ENCODE measurements at regions not wholly inside any gene's neighbourhood (a gene's known extent, or its start where the extent isn't known, plus 50 kb on each side); places are given as distances from the start of the nearest gene placed in this dataset.
"Not testable (repeated sequence)": the region's sequence is repeated elsewhere in the genome, so short reads cannot be mapped to it uniquely, and the experiment has no call there.

DNA sequence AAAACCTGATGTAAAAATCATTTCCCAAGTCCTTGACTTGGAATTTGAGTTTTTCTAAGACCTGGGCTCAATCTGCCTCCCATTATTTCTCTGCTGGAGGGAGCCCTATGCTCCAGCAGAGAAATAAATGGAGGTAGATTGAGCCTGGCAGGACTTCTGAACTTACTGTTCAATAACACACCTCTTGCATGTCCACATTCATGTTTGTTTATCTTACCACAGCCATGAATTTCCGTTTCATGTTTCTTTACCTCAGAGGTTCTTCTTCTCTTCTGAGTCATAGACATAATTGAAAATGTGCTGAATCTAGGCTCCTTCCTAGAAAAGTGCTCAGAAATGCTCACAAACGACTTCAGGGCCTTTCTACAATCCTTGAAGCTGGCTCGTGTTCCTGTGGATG is 170.8 kb downstream of the PMAIP1 start:
- Mint-ChIP-seq H3K9me3 (ENCODE audit: low read depth) (peaks cover 9% of the 10 kb centered on the region), H3K4me3 (ENCODE audit: unreplicated experiment) (no peak overlapping the region), H3K4me1 (ENCODE audit: low read depth) (no peaks in the 10 kb centered on the region), H3K36me3 (ENCODE audit: low read depth) (no peaks in the 10 kb centered on the region), H3K27ac (ENCODE audit: unreplicated experiment) (no peak overlapping the region), H3K27me3 (ENCODE audit: low read depth) (peaks cover 12% of the 10 kb centered on the region)
- TF ChIP-seq, protein P1, sequence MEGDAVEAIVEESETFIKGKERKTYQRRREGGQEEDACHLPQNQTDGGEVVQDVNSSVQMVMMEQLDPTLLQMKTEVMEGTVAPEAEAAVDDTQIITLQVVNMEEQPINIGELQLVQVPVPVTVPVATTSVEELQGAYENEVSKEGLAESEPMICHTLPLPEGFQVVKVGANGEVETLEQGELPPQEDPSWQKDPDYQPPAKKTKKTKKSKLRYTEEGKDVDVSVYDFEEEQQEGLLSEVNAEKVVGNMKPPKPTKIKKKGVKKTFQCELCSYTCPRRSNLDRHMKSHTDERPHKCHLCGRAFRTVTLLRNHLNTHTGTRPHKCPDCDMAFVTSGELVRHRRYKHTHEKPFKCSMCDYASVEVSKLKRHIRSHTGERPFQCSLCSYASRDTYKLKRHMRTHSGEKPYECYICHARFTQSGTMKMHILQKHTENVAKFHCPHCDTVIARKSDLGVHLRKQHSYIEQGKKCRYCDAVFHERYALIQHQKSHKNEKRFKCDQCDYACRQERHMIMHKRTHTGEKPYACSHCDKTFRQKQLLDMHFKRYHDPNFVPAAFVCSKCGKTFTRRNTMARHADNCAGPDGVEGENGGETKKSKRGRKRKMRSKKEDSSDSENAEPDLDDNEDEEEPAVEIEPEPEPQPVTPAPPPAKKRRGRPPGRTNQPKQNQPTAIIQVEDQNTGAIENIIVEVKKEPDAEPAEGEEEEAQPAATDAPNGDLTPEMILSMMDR (IDR thresholded peaks at IDR 0.05) = no peak
- no peak for DNase-seq (ENCODE audit: low spot score)

DNA sequence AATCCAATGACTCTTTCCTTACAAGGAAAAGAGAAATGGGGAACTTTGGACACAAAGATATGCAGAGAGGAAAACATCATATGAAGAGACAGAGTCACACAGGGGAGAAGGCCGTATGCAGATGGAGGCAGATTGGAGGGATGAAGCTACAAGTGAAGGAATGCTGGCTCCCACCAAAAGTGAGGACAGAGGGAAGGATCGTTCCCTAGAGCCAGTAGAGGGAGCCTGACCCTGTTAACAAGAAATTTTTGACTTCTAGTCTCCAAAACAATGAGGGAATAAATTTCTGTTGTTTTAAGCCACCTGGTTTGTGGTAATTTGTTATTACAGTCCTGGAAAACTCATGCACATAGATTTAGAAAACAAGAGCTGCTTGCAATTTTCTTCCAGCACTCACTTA is 169.3 kb downstream of the PMAIP1 start:
- H3K36me3 Mint-ChIP-seq (ENCODE audit: low read depth) = no peaks in the 10 kb centered on the region
- no peak overlapping the region for H3K27ac Mint-ChIP-seq (ENCODE audit: unreplicated experiment)
- H3K4me3 Mint-ChIP-seq (ENCODE audit: unreplicated experiment) = no peak overlapping the region
- no peaks in the 10 kb centered on the region for H3K4me1 Mint-ChIP-seq (ENCODE audit: low read depth)
- no peak for DNase-seq (ENCODE audit: low spot score)
- H3K9me3 Mint-ChIP-seq (ENCODE audit: low read depth) = peaks cover 5% of the 10 kb centered on the region
- TF ChIP-seq, protein P1 (IDR thresholded peaks at IDR 0.05) = no peak
- peaks cover 15% of the 10 kb centered on the region for H3K27me3 Mint-ChIP-seq (ENCODE audit: low read depth)

DNA sequence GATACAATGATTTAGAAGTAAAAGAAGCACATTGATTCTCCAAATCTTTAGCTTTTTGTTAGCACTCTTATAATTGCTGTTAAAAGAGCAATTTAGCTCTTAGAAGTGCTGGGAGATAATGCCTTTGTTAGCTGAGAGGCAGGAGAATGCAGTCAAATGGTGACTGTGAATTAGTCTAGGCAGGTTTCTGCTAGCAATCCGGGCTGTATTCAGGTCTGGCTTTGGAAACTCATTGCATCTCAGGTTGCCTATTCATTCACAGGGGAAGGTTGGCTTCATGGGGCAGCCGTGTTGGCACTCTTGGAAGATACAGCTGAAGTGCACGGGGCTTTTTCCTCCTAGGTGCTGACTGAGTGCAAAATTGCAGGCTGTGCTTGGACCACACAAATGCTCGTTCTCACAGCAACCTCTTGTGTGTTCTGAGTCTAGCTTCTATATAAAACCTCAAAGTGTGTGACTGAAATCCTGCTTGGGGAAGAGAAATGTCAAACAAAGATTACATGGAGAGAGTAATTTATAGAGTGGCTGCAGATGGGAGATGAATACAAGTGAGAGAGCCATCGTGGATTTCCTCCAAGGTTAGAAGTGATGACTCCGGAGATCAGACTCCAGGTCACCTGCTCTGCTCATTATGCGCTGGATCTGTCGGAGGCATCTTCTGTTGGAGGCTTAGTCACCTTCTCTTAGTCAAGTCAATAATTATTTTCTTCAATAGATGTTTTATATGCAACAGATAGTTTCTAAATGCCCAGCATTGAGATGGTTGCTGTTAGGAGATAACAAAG is 167.8 kb downstream of the PMAIP1 start:
- Mint-ChIP-seq H3K36me3 (ENCODE audit: low read depth) (no peaks in the 10 kb centered on the region), H3K27ac (ENCODE audit: unreplicated experiment) (no peak overlapping the region), H3K9me3 (ENCODE audit: low read depth) (peaks cover 3% of the 10 kb centered on the region), H3K27me3 (ENCODE audit: low read depth) (peaks cover 15% of the 10 kb centered on the region), H3K4me1 (ENCODE audit: low read depth) (no peaks in the 10 kb centered on the region), H3K4me3 (ENCODE audit: unreplicated experiment) (no peak overlapping the region)
- no peak for DNase-seq (ENCODE audit: low spot score)
- TF ChIP-seq, protein P1 (IDR thresholded peaks at IDR 0.05) = no peak

DNA sequence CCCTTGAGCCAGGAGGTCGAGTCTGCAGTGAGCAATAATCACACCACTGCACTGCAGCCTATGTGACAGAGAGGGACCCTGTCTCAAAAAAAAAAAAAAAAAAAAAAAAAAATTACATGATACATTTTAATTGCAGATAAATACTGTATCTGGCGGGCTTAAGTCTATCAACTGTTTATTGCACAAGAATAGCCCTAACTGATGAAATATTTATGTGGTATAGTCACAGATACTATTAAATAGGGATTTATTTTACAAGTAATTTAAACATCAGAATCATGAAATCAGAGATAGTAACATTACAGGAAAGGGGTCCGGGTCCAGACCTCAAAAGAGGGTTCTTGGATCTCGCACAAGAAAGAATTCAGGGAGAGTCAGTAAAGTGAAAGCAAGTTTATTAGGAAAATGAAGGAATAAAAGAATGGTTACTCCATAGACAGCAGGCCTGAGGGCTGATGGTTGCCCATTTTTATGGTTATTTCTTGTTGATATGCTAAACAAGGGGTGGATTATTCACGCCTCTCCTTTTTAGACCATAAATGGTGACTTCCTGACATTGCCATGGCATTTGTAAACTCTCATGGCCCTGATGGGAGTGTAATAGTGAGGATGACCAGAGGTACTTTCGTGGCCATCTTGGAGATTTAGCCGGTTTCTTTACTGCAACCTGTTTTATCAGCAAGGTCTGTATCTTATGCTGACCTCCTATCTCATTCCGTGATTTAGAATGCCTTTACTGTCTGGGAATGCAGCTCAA is 166.6 kb downstream of the PMAIP1 start:
- H3K27ac Mint-ChIP-seq (ENCODE audit: unreplicated experiment) = no peak overlapping the region

DNA sequence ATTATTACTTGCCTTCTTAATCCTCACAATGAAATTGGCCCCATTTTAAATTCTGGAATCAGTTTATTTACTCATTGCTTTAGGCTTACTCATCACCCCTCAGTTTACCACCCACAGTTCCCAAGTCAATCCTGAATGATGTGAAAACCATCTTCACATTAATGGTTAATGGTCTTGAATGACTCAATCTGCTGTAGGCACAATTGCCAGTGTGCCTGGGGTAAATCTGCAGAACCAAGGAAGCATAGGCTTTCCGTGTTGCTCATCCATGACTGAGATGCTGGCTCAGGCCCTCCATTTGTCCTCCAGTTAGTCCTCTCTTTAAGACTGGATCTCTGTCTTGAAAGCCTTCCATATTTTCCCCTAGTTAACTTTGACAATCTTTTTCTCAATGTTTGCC is 164.5 kb downstream of the PMAIP1 start:
- TF ChIP-seq, protein P1 (IDR thresholded peaks at IDR 0.05) = no peak
- H3K9me3 Mint-ChIP-seq (ENCODE audit: low read depth) = no peaks in the 10 kb centered on the region
- H3K27me3 Mint-ChIP-seq (ENCODE audit: low read depth) = peaks cover 20% of the 10 kb centered on the region
- no peak overlapping the region for H3K27ac Mint-ChIP-seq (ENCODE audit: unreplicated experiment)
- no peak for DNase-seq (ENCODE audit: low spot score)
- peaks cover 3% of the 10 kb centered on the region for H3K4me1 Mint-ChIP-seq (ENCODE audit: low read depth)
- no peaks in the 10 kb centered on the region for H3K36me3 Mint-ChIP-seq (ENCODE audit: low read depth)
- H3K4me3 Mint-ChIP-seq (ENCODE audit: unreplicated experiment) = no peak overlapping the region

More for the DNA sequence above, 166.6 kb downstream of the PMAIP1 start:
- Mint-ChIP-seq H3K36me3 (ENCODE audit: low read depth) (no peaks in the 10 kb centered on the region), H3K4me3 (ENCODE audit: unreplicated experiment) (no peak overlapping the region), H3K27me3 (ENCODE audit: low read depth) (peaks cover 17% of the 10 kb centered on the region), H3K4me1 (ENCODE audit: low read depth) (no peaks in the 10 kb centered on the region), H3K9me3 (ENCODE audit: low read depth) (no peaks in the 10 kb centered on the region)
- DNase-seq (ENCODE audit: low spot score) = no peak
- TF ChIP-seq, protein P1 (IDR thresholded peaks at IDR 0.05) = no peak

DNA sequence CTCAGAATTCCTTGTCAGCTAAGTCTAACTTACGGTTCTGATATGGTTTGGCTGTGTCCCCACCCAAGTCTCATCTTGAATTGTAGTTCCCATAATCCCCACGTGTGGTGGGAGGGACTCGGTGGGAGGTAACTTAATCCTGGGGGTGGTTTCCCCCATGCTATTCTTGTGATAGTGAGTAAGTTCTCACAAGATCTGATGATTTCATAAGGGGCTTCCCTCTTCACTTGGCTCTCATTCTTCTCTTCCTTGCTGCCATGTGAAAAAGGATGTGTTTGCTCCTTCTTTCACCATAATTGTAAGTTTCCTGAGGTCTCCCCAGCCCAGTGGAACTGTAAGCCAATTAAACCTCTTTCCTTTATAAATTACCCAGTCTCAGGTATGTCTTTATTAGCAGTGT is 163.0 kb downstream of the PMAIP1 start:
- not testable (repeated sequence) for H3K4me3 Mint-ChIP-seq (ENCODE audit: unreplicated experiment); H3K4me1 Mint-ChIP-seq (ENCODE audit: low read depth); H3K27ac Mint-ChIP-seq (ENCODE audit: unreplicated experiment); H3K9me3 Mint-ChIP-seq (ENCODE audit: low read depth); H3K36me3 Mint-ChIP-seq (ENCODE audit: low read depth); DNase-seq (ENCODE audit: low spot score)
- peaks cover 20% of the 10 kb centered on the region for H3K27me3 Mint-ChIP-seq (ENCODE audit: low read depth)

Data from chondrocyte (in vitro differentiated cells).